ENCODE measurements at regions not wholly inside any gene's neighbourhood (a gene's known extent, or its start where the extent isn't known, plus 50 kb on each side); places are given as distances from the start of the nearest gene placed in this dataset.

DNA sequence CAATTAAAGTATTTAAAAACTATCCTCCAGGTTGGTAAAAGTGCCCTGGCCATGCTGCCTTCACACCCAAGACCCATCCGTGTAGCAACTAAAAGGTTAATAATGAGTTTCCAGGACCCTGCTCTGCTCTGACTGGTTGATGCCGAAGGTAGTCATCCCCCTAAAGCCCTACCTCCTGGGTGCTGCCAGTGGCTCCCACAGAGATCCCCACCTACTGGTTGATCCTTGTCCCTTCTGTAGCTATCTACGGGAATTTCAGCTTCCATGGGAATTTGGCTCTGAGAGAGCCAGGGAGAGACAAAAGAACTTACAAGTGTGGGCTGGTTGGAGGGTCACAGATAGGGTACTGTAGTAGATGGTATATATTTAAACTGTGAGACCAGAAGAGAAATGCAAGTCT lies 110.6 kb upstream of the NANOGP8 start:
- Histone ChIP-seq H4K5ac (ENCODE audit: low read depth, low read length) (no peak overlapping the region), H3K23ac (ENCODE audit: low read depth, low read length) (no peak overlapping the region), H2BK5ac (ENCODE audit: low read depth, low read length, poor library complexity, severe bottlenecking) (no peak overlapping the region), H2BK120ac (ENCODE audit: low read depth, low read length) (no peak overlapping the region), H3K4me3 (ENCODE audit: insufficient read depth, low read depth, low read length) (no peak overlapping the region), H2BK15ac (ENCODE audit: low read depth, low read length) (no peak overlapping the region), H3K27me3 (ENCODE audit: control insufficient read depth, insufficient read depth, low read length) (no peaks in the 10 kb centered on the region), H3K14ac (replicated peaks; ENCODE audit: low read depth, low read length) (no peak overlapping the region), H2AK9ac (replicated peaks; ENCODE audit: low read depth, low read length, poor library complexity) (no peak overlapping the region), H3K9ac (ENCODE audit: low read depth, low read length) (no peak overlapping the region), H2BK20ac (ENCODE audit: low read depth, low read length) (no peak overlapping the region), H3K4me2 (ENCODE audit: low read depth, low read length) (no peak overlapping the region), H3K9me1 (ENCODE audit: insufficient read depth, low read length) (no peaks in the 10 kb centered on the region), H2AFZ (replicated peaks; ENCODE audit: low read length, poor library complexity) (no peak overlapping the region), H3K56ac (ENCODE audit: extremely low read depth, insufficient read depth, low read length) (no peak overlapping the region), H4K91ac (ENCODE audit: insufficient read depth, low read depth, low read length) (no peak overlapping the region), H3K4ac (ENCODE audit: low read depth, low read length) (no peak overlapping the region), H3K4me1 (ENCODE audit: control insufficient read depth, insufficient read depth, low read length) (no peaks in the 10 kb centered on the region), H4K20me1 (ENCODE audit: insufficient read depth, low read length) (no peaks in the 10 kb centered on the region), H3K36me3 (ENCODE audit: control insufficient read depth, insufficient read depth, low read length) (no peaks in the 10 kb centered on the region), H3K9me3 (ENCODE audit: control insufficient read depth, insufficient read depth, low read length) (peaks cover 3% of the 10 kb centered on the region), H2AK5ac (ENCODE audit: low read depth, low read length) (no peak overlapping the region), H3K27ac (ENCODE audit: insufficient read depth, low read length) (no peak overlapping the region), H3K79me1 (ENCODE audit: low read depth in 1 of 2, low read length in 2 of 2) (no peaks in the 10 kb centered on the region), H4K8ac (ENCODE audit: low read depth in 2 of 2, low read length in 2 of 2) (no peak overlapping the region), H3K18ac (ENCODE audit: low read depth, low read length) (no peak overlapping the region)
- DNase-seq (no peak), ATAC-seq (ENCODE audit: low read depth) (no peak)
- CTCF ChIA-PET, result no interaction called here
- no TSS peak for BruUV-seq (replicated peaks)
- TF ChIP-seq FOS (IDR thresholded peaks at IDR 0.05; ENCODE audit: low read depth, low read length), result no peak
- TF ChIP-seq, protein P1, sequence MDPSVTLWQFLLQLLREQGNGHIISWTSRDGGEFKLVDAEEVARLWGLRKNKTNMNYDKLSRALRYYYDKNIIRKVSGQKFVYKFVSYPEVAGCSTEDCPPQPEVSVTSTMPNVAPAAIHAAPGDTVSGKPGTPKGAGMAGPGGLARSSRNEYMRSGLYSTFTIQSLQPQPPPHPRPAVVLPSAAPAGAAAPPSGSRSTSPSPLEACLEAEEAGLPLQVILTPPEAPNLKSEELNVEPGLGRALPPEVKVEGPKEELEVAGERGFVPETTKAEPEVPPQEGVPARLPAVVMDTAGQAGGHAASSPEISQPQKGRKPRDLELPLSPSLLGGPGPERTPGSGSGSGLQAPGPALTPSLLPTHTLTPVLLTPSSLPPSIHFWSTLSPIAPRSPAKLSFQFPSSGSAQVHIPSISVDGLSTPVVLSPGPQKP (IDR thresholded peaks at IDR 0.05; ENCODE audit: borderline replicate concordance, low read depth, low read length), result no peak
- no peak for TF ChIP-seq MAZ (IDR thresholded peaks at IDR 0.05; ENCODE audit: borderline replicate concordance, low read depth, low read length)
- TF ChIP-seq CHD1 (IDR thresholded peaks at IDR 0.05; ENCODE audit: low read depth, low read length), result no peak
- TF ChIP-seq, protein P2, sequence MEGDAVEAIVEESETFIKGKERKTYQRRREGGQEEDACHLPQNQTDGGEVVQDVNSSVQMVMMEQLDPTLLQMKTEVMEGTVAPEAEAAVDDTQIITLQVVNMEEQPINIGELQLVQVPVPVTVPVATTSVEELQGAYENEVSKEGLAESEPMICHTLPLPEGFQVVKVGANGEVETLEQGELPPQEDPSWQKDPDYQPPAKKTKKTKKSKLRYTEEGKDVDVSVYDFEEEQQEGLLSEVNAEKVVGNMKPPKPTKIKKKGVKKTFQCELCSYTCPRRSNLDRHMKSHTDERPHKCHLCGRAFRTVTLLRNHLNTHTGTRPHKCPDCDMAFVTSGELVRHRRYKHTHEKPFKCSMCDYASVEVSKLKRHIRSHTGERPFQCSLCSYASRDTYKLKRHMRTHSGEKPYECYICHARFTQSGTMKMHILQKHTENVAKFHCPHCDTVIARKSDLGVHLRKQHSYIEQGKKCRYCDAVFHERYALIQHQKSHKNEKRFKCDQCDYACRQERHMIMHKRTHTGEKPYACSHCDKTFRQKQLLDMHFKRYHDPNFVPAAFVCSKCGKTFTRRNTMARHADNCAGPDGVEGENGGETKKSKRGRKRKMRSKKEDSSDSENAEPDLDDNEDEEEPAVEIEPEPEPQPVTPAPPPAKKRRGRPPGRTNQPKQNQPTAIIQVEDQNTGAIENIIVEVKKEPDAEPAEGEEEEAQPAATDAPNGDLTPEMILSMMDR (conservative IDR thresholded peaks at IDR 0.05; ENCODE audit: low read depth, low read length), result no peak
- no peak for TF ChIP-seq NFE2L2 (IDR thresholded peaks at IDR 0.05; ENCODE audit: low read depth, low read length)
- no peak for TF ChIP-seq RAD21 (IDR thresholded peaks at IDR 0.05; ENCODE audit: low read length)
- no peak for TF ChIP-seq CEBPB (IDR thresholded peaks at IDR 0.05; ENCODE audit: low read depth, low read length)
- TF ChIP-seq RFX5 (IDR thresholded peaks at IDR 0.05; ENCODE audit: low read depth, low read length), result no peak
- dilution Hi-C loops (cut with HindIII; ENCODE audit: low sequenced_read_pairs, unreplicated experiment), result no loop called here
- in situ Hi-C loops (cut with MboI; ENCODE audit: low sequenced_read_pairs), result no loop called here
- intact Hi-C loops (cut with micrococcal nuclease), result no loop called here
- 100% methylated on average over 1 of the region's 3 CpGs; no CpG with 5 or more reads in 1 of the 2 experiments for WGBS, 2 experiments (ENCODE audit: extremely low coverage in 2 of 2, insufficient read length in 1 of 2)
- POLR2A ChIA-PET (ENCODE audit: unreplicated experiment), result no interaction called here
